BE2C (cell line): ENCODE measurements at regions not wholly inside any gene's neighbourhood (a gene's known extent, or its start where the extent isn't known, plus 50 kb on each side); places are given as distances from the start of the nearest gene placed in this dataset.
"Not testable (repeated sequence)": the region's sequence is repeated elsewhere in the genome, so short reads cannot be mapped to it uniquely, and the experiment has no call there.

ENCODE experiments used
- DNase-seq: peaks from one replicate; pipeline ENCODE4 v3.0.0-alpha.2; 2020
- H3K27me3 ChIP-seq: fragments of 250-450 bp; sonication (Bioruptor Pico); 2 replicates; pipeline ENCODE4 v1.5.1; 2020; ENCODE audit warnings: mild to moderate bottlenecking
- H3K36me3 ChIP-seq: fragments of 250-450 bp; sonication (Bioruptor Pico); 2 replicates; pipeline ENCODE4 v1.5.1; 2020; ENCODE audit warnings: mild to moderate bottlenecking
- H3K4me1 ChIP-seq: fragments of 250-450 bp; sonication (Bioruptor Pico); 2 replicates; pipeline ENCODE4 v1.5.1; 2020
- H3K4me3 ChIP-seq: 2 replicates; pipeline ENCODE4 v1.5.1; 2011; ENCODE audit warnings: low read depth, low read length
- H3K9me3 ChIP-seq: fragments of 250-450 bp; sonication (Bioruptor Pico); 2 replicates; pipeline ENCODE4 v1.5.1; 2020
- CTCF ChIP-seq: IDR thresholded peaks from 2 replicates; pipeline ENCODE4 v1.5.1; 2012; ENCODE audit warnings: mild to moderate bottlenecking, low read depth, low read length

- no peak for DNase-seq
- Histone ChIP-seq H3K9me3 (no peaks in the 10 kb centered on the region), H3K36me3 (no peaks in the 10 kb centered on the region), H3K27me3 (no peaks in the 10 kb centered on the region), H3K4me1 (no peaks in the 10 kb centered on the region), H3K4me3 (no peak overlapping the region)
- TF ChIP-seq CTCF = no peak
Measured at GRCh38 chr20:51936377-51936776, 134.1 kb upstream of the SALL4 start.

GRCh38 chr20:51935003-51935358 is 132.7 kb upstream of the SALL4 start:
- Histone ChIP-seq H3K4me1 (peaks cover 3% of the 10 kb centered on the region; the same call in 1 of the 2 replicates), H3K36me3 (no peaks in the 10 kb centered on the region), H3K4me3 (no peak overlapping the region), H3K9me3 (no peaks in the 10 kb centered on the region), H3K27me3 (no peaks in the 10 kb centered on the region)
- DNase-seq = no peak
- no peak for TF ChIP-seq CTCF

GRCh38 chr20:51934301-51935002 is 132.1 kb upstream of the SALL4 start:
- DNase-seq = no peak
- peaks cover 3% of the 10 kb centered on the region; the same call in 1 of the 2 replicates for H3K4me1 ChIP-seq
- no peak for TF ChIP-seq CTCF
- H3K9me3 ChIP-seq = no peaks in the 10 kb centered on the region
- no peak overlapping the region for H3K4me3 ChIP-seq
- no peaks in the 10 kb centered on the region for H3K36me3 ChIP-seq
- H3K27me3 ChIP-seq = no peaks in the 10 kb centered on the region

GRCh38 chr20:51931371-51931781 is 129.1 kb upstream of the SALL4 start:
- Histone ChIP-seq H3K4me3 (no peak overlapping the region), H3K36me3 (no peaks in the 10 kb centered on the region), H3K4me1 (peaks cover 3% of the 10 kb centered on the region; the same call in 1 of the 2 replicates), H3K9me3 (no peaks in the 10 kb centered on the region), H3K27me3 (no peaks in the 10 kb centered on the region)
- DNase-seq = no peak
- no peak for TF ChIP-seq CTCF

GRCh38 chr20:51930775-51931174 is 128.5 kb upstream of the SALL4 start:
- H3K9me3 ChIP-seq = no peaks in the 10 kb centered on the region
- no peak for TF ChIP-seq CTCF
- H3K4me3 ChIP-seq = no peak overlapping the region
- peaks cover 3% of the 10 kb centered on the region; the same call in 1 of the 2 replicates for H3K4me1 ChIP-seq
- DNase-seq = peak; percentile 19
- H3K36me3 ChIP-seq = no peaks in the 10 kb centered on the region
- no peaks in the 10 kb centered on the region for H3K27me3 ChIP-seq

GRCh38 chr20:51928931-51929330 is 126.6 kb upstream of the SALL4 start:
- H3K36me3 ChIP-seq = no peaks in the 10 kb centered on the region
- H3K9me3 ChIP-seq = no peaks in the 10 kb centered on the region
- no peak for DNase-seq
- no peaks in the 10 kb centered on the region for H3K27me3 ChIP-seq
- H3K4me3 ChIP-seq = no peak overlapping the region
- peaks cover 3% of the 10 kb centered on the region; the same call in 1 of the 2 replicates for H3K4me1 ChIP-seq
- TF ChIP-seq CTCF = no peak

GRCh38 chr20:51927970-51928369 is 125.6 kb upstream of the SALL4 start:
- not testable (repeated sequence) for H3K36me3 ChIP-seq, H3K4me3 ChIP-seq, DNase-seq, H3K27me3 ChIP-seq, H3K4me1 ChIP-seq, H3K9me3 ChIP-seq
